ENCODE measurements at regions not wholly inside any gene's neighbourhood (a gene's known extent, or its start where the extent isn't known, plus 50 kb on each side); places are given as distances from the start of the nearest gene placed in this dataset.

DNA sequence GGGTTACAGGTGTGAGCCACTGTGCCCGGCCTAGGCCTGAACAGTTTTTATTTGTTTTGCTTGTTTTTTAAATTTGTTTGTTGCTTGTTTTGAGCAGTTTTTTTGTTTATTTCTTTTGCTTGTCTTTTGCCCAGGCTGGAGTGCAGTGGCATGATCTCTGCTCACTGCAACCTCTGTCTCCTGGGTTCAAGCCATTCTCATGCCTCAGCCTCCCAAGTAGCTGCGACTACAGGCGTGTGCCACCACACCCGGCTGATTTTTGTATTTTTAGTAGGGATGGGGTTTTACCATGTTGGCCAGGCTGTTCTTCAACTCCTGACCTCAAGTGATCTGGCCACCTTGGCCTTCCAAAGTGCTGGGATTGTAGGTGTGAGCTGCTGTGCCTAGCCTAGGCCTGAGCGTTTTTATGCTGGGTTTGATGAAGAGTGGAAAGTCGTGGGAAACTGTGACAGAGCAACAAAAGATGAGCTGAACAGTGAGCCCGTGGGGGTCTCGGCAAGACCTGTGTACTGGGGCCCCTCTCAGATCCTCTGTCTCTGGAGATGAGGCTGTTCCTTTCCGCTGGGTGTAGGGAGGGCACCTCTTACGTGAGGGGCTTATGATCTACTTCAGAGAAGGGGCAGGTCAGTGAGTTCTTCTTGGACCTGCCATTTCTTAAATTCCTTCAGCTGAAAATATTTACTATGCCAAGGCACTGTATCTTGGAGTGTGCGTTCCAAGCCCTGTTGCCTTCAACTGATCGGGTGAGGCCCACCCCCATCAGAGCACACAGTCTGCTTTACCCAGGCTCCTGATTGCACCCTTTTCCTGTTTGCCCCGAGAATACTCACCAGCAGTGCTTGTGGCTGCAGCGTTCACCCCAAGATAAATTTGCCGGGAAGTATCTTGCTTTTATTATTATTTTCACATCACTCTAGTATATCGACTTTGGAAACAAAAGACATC, 322.1 kb downstream of the SEC14L1 start:
- DNase-seq = no peak

DNA sequence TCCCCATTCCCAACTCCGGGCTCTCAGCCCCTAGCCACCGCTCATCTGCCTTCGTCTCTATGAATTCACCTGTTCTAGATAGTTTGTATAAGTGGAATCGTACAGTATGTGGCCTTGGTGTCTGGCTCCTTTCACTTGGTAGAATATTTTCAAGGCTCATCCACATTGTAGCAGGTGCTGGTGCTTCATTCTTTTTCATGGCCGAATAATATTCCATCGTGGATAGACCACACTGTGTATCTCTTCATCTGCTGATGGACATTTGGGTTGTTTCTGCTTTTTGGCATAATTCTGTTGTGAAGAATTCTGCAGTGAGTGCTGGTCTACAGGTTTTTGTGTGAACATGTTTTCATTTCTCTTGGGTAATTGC, 324.2 kb downstream of the SEC14L1 start:
- DNase-seq = no peak

DNA sequence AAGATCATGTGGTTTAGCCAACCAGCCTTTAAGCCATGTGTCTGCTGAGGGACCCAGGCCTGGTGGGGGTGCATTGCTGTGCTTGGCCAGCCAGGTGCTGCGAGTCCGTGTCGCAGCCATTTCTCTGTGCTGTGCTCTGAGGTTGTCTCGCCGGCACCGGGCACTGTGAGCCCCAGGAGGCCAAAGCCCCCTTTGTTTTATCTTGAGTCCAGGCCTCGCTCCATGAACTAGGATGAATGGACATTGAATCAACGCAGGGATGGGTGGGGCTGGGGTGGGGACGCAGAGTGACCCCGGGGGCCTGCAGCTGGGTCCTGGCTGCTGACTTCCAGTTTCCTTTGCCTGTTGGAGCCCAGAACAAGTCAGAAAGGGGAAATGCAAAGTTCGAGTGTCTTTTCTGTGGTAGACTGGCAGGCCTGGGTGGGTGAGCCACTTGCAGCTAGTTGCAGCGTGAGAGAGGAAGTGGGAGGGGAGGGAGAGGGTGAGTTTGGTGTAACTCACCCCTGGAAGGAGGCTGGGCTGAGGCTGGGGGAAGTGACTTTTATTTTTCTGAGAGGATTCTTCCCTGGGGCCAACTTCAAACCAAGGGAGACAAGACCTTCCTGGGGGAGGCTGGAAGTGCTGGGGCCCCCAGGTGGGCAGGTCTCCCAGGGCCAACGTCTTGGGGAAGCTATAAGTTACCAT, 324.7 kb downstream of the SEC14L1 start:
- DNase-seq = no peak

DNA sequence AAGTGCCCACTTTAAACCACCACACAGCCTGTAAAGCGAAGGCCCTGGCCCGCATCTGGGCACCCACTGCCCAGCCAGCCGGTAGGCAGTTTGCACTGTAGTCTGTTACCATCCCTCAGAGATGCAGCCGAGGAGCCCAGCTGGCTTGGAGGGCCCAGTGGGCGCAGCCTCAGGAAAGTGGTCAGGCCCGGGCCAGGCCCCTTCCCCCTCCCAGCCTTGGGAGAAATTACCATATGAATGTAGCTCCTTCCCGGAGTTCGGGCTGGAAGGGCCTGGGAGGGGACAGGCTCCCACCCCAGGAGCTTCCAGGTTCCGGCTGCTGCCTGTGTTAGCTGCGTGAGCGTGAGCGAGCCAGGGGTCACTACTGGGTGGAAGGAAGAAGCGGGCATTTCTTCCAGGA, 325.4 kb downstream of the SEC14L1 start:
- DNase-seq = no peak

DNA sequence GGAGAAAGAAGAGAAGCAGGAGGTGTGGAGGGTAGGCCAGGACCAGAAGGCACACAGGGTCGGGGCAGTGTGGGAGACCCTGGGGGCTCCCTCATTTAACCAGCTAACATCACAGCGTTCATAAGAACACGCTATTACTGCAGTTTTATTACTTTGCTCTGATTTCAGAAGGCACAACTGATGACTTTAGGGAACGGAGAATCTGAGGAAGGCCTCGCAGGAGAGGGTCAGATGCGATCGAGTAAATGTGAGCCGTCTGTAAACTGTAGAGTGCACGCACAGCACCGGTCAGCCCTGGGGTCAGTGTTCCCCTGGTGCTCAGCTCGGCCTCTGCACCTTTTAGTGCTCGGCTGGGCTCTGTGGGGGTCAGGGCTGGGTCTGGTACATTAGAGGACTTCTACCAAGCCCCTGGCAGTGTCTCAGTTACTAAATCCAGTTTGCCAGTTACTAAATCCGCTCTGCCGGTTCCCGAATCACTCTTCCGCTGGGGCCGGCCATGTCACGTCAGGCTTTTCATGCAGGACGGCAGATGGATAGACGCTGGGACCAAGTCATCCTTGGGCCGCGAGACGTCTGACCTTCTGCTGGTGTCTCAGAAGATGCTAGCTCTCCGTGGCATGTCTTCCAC, 325.9 kb downstream of the SEC14L1 start:
- no peak for DNase-seq

DNA sequence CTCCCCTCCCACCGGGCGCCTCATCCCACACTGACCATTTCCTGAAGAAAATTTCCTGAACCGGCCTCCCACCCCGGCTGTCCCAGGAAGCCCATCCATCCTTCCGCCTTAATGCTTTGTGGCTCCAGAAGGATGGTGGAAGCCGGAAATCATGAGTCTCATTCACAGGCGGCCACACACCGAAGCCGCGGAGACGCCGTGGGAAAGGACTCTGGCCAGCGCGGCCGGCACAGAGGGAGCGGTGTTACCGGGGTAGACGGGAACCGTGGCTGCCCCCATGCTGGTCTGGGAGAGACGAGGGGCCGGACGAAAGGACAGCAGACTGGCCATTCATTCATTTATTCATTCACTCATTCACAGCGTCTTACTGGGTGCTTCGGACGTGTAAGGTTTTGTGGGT, 326.8 kb downstream of the SEC14L1 start:
- DNase-seq = no peak

DNA sequence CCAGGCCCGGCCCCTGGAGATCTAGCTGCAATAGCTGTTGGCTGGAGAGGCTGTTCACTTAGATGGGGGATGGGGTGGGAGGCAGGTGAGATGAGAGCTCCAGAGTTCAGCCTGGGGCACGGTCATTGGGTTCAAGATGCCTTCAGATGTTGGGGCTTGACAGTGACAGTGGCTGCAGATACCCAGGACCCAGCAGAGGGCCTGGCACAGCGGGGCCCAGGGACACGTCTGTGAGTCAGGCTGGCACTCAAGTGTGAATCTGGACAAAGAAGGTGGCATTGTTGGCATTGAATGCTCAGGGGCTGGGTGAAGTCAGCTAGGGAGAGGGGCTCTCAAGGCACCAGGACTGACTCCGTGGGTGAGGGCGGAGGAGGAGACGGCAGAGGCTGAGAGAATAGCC, 328.1 kb downstream of the SEC14L1 start:
- no peak for DNase-seq

DNA sequence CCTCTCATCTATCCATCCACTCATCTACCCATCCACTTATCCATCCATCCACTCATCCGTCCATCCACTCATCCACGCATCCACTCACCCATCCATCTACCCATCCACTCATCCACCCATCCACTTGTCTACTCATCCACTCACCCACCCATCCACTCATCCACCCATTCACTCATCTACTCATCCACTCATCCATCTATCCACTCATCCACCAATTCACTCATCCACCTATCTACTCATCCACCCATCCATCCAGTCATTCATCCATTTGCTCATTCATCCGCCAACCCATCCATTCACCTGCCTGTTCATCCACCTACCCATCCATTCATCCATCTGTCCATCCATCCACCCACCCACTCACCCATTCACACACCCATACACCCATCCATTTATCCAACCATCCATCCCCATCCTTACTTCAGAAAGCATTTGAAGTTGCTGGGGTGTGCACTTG, 329.6 kb downstream of the SEC14L1 start:
- DNase-seq = no peak

DNA sequence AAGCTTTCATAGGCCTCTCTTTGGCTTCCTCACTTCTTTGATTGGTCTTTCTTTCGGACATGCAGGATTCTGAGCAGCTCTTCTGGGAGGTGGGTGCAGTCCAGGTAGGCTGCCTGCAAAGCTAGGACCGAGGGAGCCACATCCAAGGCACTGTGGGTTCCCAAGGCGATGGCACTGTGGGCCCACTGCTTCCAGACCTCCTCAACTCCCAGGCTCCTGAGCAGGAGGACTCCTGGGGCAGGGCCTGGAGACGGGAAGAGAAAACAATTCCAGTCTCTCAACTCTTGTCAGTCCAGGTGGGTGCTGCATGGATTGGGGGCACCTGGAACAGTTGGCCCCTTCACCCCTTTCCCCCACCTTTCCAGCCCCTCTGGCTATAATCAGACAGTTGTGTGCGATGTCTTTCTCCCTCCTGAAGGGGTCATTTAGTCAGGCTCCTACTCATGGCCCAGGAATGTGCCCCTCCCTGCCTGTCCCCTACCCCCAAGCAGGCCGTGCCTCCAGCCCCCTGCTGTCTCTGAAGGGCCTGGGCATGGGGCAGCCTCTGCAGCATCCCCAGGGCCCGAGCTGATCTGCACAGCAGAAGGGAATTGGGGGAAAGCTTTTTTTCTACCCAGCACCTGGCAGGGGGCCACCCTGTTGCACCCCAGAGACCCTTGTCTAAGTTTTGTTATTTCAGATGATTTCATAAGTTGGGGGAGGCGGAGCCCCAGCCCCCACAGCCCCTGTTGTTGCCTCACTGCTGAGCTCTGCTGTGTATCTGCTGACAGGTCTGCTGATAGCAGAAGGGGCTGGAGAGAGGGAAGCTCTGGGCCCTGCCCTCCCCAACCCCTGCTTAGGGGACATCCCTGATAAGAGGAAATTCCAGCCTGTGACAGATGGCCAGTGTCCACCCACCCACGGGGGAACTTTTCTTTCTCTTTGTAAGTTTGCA, 330.3 kb downstream of the SEC14L1 start:
- peak; percentile 22 for DNase-seq

DNA sequence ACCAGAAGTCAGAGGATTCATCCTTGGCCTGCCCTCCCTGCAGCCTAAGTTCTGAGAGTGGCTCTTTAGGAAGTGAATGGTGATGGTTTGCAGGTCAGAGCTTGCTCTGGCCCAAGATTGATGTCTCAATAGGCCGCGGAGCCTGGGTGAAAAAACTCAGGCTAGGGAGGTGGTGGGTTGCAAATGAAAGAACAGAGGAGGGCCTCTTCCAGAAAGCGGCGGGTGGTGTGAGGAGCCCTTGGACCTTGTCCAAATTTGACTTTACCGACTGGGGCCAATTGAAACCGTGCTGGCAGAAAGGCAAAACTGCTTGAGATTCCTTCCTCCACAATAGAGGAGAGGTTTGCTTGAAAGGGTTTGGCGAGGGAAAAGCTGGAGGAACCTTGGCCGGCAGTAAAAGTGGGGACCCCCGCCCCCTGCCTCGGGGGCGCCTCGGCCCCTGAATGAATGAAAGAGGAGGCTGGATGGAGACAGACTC, 331.3 kb downstream of the SEC14L1 start:
- peak; percentile 92 for DNase-seq

DNA sequence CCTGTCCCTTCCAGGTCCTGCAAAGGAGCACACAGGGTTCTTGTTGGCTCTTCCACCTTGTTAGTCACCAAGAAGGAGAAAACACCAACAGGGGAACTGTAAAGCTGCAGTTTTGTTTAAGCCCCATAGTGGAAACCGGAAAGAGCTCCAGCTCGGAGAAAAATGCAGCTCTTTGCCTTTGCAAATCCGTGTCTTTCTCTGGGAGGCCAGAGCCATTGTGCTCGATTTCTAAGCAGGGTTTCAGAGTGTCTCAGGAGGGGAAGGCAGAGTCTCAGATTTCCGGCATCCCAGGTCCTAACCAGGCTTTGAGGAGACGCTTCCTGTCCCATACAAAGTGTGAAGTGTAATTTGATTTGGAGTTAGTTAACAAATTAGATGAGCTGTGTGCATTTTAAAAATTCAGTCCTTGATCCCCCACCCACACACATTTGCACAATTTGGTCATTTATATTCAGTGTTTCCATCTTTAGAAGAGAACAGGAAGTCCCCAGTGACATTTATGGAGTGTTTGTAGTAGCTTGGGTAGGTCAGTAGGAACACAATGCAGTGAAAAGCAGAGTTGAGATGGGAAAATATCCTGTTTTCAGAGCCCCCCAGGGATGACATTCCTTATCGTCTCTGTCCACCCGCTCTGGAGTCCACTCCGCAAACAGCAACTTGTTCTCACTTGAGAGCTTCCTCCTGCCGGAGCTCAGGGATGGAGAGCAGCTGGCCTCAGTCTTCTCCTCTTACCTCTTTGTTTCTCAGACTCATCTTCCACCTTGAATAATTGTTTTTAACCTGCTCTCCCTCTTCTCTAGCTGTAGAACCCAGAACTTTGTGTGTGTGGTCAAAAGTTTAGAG, 331.9 kb downstream of the SEC14L1 start:
- no peak for DNase-seq

DNA sequence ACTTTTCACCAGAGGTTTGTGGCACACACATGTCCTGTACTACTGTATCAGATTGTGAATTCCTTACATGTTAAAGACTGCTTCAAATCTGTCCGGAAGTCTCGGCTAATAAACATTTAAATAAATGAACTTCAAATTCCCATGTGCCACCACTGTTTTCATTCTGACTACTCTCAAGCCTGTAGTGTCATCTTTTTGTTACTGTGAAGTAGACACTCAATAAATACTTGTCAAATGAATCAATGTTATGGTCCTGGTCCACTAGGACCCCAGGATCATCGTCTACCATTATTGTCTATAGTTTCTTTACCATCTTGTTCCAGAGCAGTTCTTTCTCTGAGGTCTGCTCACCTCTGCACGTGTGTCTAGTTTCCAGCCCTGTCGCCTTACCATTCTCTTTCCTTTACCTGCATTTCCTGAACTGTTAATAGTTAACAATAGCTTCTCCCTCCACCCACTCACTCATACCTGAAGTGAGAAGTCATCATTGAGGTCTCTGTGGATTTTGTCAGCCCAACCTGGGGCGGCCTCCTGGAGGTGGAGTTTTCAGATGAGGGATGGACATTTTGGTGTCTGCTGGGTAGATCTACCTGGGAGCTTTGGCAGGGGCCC, 333.0 kb downstream of the SEC14L1 start:
- no peak for DNase-seq

DNA sequence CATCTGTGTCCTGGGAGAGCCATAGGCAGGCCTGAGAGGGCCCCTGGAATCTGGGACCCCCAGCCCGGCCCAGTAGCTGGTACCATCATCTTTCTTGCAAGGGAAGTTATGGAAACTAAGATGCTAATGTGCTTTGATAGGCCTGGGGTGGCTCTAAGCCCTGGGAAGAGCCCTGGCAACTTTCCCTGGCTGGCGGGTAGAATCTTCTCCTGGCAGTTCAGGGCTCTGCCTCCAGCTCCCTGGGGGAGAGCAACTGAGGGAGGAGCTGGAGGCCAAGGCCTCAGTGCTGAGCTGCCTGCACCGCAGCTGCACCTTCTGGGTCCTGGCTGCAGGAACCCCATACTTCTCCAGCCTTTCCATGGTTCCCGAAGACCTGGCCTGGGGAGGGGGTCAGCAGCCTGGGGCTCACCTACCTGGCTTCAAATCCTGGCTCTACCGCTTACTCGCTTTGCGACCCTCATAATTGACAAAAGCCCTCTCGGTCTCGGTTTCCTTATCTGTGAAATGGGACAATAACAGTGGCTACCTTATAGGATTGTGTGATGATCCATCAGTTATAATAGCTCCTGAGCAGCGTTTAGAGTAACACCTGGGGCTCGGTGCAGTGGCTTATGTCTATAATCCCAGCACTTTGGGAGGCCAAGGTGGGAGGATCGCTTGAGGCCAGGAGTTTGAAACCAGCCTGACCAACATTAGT, 333.7 kb downstream of the SEC14L1 start:
- peak; percentile 84 for DNase-seq

DNA sequence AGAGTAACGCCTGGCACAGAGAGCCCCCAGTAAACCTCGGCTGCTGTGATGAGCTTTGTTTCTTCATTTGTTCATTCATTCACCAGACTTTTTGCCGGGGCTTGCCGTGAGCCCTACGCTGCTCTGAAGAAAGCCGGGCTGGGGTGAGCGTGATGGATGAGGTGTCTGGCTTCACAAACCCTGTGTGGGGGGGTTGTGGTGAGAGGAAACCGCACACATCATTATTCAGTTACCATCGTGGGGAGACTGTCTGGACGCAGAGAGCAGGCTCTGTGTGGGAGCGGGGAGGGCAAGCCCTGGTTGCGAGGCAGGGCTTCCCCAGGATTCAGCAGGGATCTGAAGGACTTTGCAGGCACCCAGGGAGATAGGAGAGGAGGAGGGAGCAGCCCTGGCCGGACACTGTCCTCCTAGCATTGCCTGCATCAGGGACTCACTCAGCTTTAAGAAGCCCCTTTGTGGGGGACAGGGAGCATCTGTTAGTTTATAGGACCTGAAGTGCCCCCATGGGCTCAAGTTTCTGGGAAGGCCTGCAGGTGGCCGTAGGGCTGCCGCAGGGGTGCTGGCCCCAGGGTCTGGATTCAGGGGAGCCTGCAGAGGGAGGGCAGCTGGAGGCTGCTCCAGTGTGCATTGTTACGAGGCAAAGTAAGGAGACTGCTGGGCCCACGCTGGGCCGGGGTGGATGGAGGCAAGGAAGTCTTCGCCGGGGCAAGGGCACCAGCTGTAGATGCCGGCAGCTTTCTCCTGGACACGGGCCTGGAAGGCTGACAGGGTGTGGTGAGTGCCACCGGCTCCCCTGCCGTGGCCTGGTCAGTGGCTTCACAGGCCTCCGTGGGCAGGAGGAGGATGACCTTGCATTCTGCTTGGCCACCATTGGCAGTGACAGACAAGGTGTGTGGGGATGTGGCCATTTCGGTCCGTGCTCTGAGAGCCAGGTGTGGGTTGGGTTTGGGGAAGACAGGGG, 334.5 kb downstream of the SEC14L1 start:
- no peak for DNase-seq

DNA sequence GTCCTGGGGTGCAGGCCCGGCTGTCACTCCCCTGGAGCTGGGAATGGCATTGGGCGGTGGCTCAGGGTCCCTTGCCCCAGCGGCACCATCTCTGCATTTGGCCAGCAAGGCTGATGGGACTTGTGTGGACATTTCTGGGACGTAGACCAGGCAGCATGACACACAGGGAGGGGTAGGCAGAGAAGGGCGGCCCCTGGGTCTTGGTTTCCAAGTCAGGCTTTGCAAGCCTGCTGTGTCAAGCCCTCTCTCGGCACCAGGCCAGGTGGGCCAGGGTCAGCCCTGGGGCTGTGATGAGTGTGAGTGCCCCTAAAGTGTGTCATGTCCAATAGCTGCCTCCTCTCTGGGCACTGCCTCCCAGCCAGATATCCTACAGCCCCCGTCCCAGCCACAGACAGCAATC, 335.2 kb downstream of the SEC14L1 start:
- no peak for DNase-seq

DNA sequence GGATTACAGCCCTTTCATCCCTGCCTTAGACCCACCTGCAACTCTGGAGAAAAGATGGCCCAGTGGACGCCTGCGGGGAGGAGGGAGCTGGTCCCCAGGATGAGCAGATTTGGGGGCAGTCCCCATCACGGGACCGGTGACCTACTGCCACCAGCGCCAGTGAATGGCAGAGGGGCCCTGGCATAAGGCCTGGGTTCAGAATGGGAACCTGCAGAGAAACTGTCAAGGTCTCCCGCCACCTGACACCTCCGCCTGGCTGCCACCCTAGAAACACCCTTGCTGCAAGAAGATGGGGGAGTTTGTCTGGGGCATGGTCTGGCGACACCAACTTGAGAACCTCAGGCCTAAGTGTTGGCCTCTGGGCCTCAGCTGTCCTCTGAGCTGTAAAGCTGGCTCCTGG, 335.7 kb downstream of the SEC14L1 start:
- DNase-seq = no peak

DNA sequence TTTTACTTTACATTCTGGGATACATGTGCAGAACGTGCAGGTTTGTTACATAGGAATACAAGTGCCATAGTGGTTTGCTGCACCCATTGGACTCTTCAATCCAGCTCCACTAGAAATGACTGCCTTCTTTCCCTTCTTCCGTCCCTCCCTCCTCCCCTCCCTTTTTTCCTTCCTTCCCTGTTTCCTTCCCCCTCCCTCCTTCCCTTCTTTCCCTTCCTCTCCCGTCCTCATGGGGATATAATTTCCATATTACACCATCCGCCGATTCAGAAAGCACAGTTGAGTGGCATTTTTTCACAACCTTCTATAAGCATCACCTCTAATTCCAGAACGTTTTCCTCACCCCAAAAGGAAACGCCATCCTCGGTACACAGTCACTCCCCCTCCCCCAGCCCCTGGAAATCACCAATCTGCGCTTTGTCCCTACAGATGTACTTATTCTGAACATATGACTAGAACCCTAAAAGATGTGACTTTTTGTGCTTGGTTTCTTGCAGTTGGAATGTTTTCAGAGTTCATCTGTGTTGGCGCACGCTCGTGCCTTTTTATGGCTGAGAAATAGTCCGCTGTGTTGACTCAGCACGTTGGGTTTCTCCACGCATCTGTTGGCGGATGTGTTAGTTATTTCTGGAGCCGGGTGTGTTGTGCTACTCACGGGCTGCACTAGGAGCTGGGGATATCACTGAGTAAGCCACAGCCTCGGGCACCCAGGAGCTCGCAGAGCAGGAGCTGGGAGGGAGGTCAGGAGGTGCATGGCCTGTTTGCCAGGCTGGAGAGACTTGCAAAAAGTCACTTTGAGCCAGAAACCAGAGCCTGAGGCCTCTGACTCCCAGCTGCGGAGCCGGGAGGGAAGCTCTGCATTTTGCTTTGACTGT, 336.4 kb downstream of the SEC14L1 start:
- DNase-seq = peak; percentile 42

DNA sequence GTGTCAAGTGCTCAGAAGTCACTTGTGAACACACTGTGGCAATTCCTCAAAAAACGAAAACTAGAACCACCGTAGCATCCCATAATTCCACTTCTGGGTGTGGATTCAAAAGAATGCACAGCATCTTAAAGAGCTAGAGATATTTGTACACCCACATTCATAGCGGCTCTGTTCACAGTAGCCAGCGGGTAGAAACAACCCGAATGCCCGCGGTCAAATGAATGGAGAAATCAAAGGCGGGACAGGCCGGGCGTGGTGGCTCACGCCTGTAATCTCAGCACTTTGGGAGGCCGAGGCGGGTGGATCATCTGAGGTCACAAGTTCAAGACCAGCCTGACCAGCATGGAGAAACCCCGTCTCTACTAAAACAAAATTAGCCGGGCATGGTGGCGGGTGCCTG, 337.5 kb downstream of the SEC14L1 start:
- DNase-seq = no peak
